Gastrocnemius medialis (tissue), 4 donors: ENCODE measurements at regions not wholly inside any gene's neighbourhood (a gene's known extent, or its start where the extent isn't known, plus 50 kb on each side); places are given as distances from the start of the nearest gene placed in this dataset.
"Not testable (repeated sequence)": the region's sequence is repeated elsewhere in the genome, so short reads cannot be mapped to it uniquely, and the experiment has no call there.

Source experiments
- ATAC-seq, 2 donors: fragments of 150-250 bp; one replicate each; pipeline ENCODE4 v1.9.1; 2016
- DNase-seq, 2 donors: peaks; one replicate each; pipeline ENCODE4 v3.0.0-alpha.2; 2019
- H3K27ac ChIP-seq, 4 donors: fragments of 200-600 bp; sonication (generic); 1 replicate in 1 of 4; 2 replicates in 3 of 4; pipeline ENCODE4 v1.5.1; 2016 to 2018; ENCODE audit warnings: mild to moderate bottlenecking in 2 of 4, moderate library complexity in 1 of 4
- H3K27me3 ChIP-seq, 3 donors: fragments of 200-600 bp; sonication (generic) in 2 of 3; 1 replicate in 1 of 3; 2 replicates in 2 of 3; pipeline versions ENCODE4 v1.5.1 to v1.6.0; 2016 to 2019; ENCODE audit warnings: mild to moderate bottlenecking in 1 of 3, moderate library complexity in 1 of 3
- H3K36me3 ChIP-seq, 2 donors: fragments of 200-600 bp; sonication (generic) in 1 of 2; one replicate each; pipeline ENCODE4 v1.5.1; 2017 to 2018
- H3K4me1 ChIP-seq, 2 donors: fragments of 200-600 bp; sonication (generic) in 1 of 2; one replicate each; pipeline ENCODE4 v1.5.1; 2016 to 2017; ENCODE audit warnings: mild to moderate bottlenecking in 2 of 2
- H3K4me3 ChIP-seq, 4 donors: fragments of 200-600 bp; sonication (generic) in 3 of 4; 1 replicate in 1 of 4; 2 replicates in 3 of 4; pipeline ENCODE4 v1.5.1; 2016 to 2019; ENCODE audit warnings: mild to moderate bottlenecking in 2 of 4
- H3K9me3 ChIP-seq, 3 donors: fragments of 200-600 bp; sonication (generic) in 2 of 3; 1 replicate in 1 of 3; 2 replicates in 2 of 3; pipeline ENCODE4 v1.5.1; 2016 to 2019
- POLR2A ChIP-seq, 2 donors: fragments of 450-650 bp; IDR thresholded peaks; one replicate each; pipeline ENCODE4 v1.6.1; 2017; ENCODE audit warnings: antibody characterized with exemption in 2 of 2, mild to moderate bottlenecking in 2 of 2, moderate library complexity in 2 of 2
- in situ Hi-C, 4 donors: fragments of 200-750 bp; cut with MboI; loops; one replicate each; pipeline versions ENCODE4 v1.15.0 to v1.8.0; 2017; ENCODE audit warnings: low sequenced_read_pairs in 4 of 4
- intact Hi-C: fragments of 100-400 bp; cut with DNase I; formaldehyde crosslinking; loops from one replicate; pipeline ENCODE4 v1.15.1; 2023; ENCODE audit warnings: low total_unique reads
- TF ChIP-seq, protein P1 (sequence below), 5 experiments: fragments of 450-650 bp in 3 of 5; fragments of 200-600 bp in 2 of 5; sonication (generic) in 2 of 5; IDR thresholded peaks in 4 of 5; conservative IDR thresholded peaks in 1 of 5; 1 replicate in 4 of 5; 2 replicates in 1 of 5; pipeline ENCODE4 v1.5.1; 2016 to 2019; ENCODE audit warnings: antibody characterized with exemption in 5 of 5, mild to moderate bottlenecking in 3 of 5, moderate library complexity in 3 of 5

DNA sequence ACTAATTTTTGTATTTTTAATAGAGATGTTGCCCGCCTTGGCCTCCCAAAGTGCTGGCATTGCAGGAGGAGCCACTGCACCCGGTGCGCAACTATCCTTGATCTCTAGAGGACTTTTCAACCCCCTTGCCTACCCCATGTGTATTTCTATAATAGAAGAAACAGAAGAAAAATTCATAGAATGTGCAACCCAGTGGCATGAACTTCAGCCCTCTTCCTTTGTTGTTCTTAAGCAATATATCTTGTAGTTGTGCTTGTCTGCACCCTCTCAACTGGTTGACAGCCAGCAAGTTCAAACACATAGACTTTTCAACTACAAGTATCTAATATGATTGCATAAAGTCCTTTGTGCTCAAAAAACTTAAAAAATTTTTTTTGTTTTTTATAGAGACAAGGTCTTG, 72.3 kb upstream of the NCOA3 start:
- in situ Hi-C loops, result no loop called here
- no peaks in the 10 kb centered on the region for H3K27me3 ChIP-seq
- no peak overlapping the region for H3K4me3 ChIP-seq
- ATAC-seq (no peak), DNase-seq (no peak)
- H3K4me1 ChIP-seq, result no peaks in the 10 kb centered on the region
- intact Hi-C loops, result no loop called here
- H3K9me3 ChIP-seq, result peaks cover 0 to 14% (median 0%) of the 10 kb centered on the region in 3 donors
- no peak overlapping the region for H3K27ac ChIP-seq
- no peak for TF ChIP-seq POLR2A (IDR thresholded peaks at IDR 0.05)
- TF ChIP-seq, protein P1, sequence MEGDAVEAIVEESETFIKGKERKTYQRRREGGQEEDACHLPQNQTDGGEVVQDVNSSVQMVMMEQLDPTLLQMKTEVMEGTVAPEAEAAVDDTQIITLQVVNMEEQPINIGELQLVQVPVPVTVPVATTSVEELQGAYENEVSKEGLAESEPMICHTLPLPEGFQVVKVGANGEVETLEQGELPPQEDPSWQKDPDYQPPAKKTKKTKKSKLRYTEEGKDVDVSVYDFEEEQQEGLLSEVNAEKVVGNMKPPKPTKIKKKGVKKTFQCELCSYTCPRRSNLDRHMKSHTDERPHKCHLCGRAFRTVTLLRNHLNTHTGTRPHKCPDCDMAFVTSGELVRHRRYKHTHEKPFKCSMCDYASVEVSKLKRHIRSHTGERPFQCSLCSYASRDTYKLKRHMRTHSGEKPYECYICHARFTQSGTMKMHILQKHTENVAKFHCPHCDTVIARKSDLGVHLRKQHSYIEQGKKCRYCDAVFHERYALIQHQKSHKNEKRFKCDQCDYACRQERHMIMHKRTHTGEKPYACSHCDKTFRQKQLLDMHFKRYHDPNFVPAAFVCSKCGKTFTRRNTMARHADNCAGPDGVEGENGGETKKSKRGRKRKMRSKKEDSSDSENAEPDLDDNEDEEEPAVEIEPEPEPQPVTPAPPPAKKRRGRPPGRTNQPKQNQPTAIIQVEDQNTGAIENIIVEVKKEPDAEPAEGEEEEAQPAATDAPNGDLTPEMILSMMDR (IDR thresholded peaks at IDR 0.05 in 4 of 5, conservative IDR thresholded peaks at IDR 0.05 in 1 of 5), result no peak
- no peaks in the 10 kb centered on the region for H3K36me3 ChIP-seq

DNA sequence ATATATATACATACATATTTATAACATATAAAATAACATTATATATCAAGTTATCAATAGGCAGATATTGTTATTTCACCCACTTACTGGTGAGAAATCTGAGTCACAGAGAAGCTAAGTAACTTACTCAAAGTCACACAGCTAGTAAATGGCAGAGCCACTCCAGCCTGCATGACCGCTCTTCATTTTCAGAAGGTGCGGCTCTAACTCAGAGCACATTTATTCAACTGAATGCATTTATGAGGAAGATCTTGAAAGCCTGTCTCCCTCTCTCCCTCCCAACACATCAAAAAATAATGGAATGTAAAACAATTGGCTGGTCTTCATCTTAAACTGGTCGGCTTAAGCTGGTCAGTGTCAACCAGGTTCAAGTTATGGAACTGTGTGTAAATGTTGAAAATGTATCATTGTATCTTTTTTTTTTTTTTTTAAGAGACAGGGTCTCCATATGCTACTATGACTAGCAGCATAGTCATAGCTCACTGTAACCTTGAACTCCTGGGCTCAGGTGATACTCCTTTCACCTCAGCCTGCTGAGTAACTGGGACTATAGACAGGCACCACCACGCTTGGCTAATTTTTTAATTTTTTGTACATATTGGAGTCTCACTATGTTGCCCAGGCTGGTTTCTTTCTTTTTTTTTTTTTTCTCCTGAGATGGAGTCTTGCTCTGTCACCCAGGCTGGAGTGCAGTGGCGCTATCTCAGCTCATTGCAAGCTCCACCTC, 70.7 kb upstream of the NCOA3 start:
- ATAC-seq, result no peak
- intact Hi-C loops (no loop called here), in situ Hi-C loops (no loop called here)
- no peaks in the 10 kb centered on the region for H3K27me3 ChIP-seq
- no peak for DNase-seq
- H3K9me3 ChIP-seq, result peaks cover 0 to 14% (median 0%) of the 10 kb centered on the region in 3 donors
- no peaks in the 10 kb centered on the region for H3K4me1 ChIP-seq
- no peak overlapping the region for H3K27ac ChIP-seq
- no peak overlapping the region for H3K4me3 ChIP-seq
- TF ChIP-seq POLR2A (IDR thresholded peaks at IDR 0.05), result no peak
- TF ChIP-seq, protein P1 (IDR thresholded peaks at IDR 0.05 in 4 of 5, conservative IDR thresholded peaks at IDR 0.05 in 1 of 5), result no peak
- H3K36me3 ChIP-seq, result no peaks in the 10 kb centered on the region

DNA sequence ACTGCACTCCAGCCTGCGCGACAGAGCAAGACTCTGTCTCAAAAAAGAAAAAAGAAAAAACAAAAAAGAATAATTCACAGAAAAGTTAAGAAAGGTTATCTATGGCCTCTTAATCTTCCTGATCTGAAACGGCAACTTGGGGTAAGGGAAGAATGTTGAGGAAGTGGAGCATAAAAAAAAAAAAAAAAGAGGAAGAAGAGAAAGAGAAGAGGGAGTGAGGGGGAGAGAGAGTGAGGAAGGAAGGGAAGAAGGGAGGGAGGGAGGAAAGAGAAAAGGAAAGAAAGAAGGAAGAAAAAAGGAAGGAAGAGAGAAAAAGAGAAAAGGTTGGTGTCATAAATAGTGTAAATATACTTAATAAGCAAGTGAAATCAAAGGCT, 68.9 kb upstream of the NCOA3 start:
- in situ Hi-C loops, result no loop called here
- ATAC-seq, result no peak
- Histone ChIP-seq H3K36me3 (no peaks in the 10 kb centered on the region), H3K9me3 (no peaks in the 10 kb centered on the region), H3K4me1 (no peaks in the 10 kb centered on the region), H3K27me3 (no peaks in the 10 kb centered on the region), H3K4me3 (no peak overlapping the region), H3K27ac (no peak overlapping the region)
- intact Hi-C loops, result no loop called here
- DNase-seq, result no peak
- TF ChIP-seq POLR2A (IDR thresholded peaks at IDR 0.05), result no peak
- TF ChIP-seq, protein P1 (IDR thresholded peaks at IDR 0.05 in 4 of 5, conservative IDR thresholded peaks at IDR 0.05 in 1 of 5), result no peak

DNA sequence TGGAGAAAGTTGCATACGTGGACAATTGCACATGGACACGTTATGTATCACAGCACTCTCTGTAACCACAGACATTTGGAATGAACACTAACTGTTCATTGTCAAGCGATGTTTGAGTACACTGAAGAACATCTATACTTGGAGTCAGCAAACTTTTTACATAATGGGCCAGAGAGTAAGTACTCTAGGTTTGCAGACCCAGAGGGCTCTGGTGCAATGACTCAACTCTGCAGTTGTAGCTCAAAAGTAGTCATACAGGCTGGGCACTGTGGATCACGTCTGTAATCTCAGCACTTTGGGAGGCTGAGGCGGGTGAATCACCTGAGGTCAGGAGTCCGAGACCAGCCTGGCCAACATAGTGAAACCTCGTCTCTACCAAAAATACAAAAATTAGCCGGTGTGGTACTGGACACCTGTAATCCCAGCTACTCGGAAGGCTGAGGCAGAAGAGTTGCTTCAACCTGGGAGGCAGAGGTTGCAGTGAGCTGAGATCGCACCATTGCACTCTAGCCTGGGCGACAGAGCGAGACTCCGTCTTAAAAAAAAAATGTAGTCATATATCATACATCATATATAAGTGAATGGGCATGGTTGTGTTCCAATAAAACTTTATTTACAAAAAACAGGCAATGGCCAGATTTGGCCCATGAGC, 67.4 kb upstream of the NCOA3 start:
- intact Hi-C loops, H3K4me3 ChIP-seq, H3K27ac ChIP-seq, in situ Hi-C loops, H3K36me3 ChIP-seq, DNase-seq, H3K9me3 ChIP-seq, H3K27me3 ChIP-seq, H3K4me1 ChIP-seq: not testable (repeated sequence)
- ATAC-seq, result peak in 1 of 2 donors; percentile 48

DNA sequence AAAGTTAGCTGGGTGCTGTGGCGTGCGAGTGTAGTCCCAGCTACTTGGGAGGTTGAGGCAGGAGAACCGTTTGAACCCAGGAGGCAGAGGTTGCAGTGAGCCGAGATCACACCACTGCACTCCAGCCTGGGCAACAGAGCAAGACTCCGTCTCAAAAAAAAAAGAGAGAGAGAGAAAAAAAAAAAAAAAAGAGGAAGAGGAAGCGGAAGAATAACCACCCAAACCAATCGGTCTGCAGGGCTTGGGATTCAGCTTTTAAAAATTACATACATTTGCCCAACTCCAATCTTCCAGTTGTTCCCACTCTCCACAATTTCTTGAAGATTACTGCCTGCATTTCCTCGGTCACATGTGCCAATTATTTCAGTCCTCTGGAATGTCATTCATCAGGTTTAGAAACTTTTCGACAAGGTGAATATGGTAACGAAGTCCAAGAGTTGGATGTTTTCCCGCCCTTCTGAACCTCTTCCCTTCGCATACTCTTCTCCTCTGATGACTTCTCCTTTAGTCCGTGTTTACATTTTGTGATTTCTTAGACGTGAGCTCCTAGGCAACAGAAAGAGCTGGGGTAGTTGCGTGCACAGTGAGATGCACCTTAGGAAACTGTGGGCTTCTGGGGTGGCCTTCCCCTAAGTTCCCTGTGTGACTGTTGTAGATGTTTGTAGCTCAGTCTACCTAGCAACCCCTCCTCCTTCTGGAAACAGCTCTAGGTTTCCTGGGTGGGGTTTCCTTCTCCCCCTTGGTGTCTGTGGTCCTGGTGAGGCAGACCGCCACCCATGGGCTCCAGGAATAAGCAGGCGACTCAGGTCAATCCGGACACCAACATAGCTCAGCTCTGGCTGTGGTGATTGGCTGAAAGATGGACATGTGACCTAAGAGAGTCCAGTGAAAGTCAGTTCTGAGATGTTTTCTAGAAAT, 63.0 kb upstream of the NCOA3 start:
- TF ChIP-seq, protein P1 (IDR thresholded peaks at IDR 0.05 in 4 of 5, conservative IDR thresholded peaks at IDR 0.05 in 1 of 5), result no peak
- TF ChIP-seq POLR2A (IDR thresholded peaks at IDR 0.05), result no peak
- in situ Hi-C loops, result no loop called here
- Histone ChIP-seq H3K27ac (no peak overlapping the region), H3K36me3 (no peaks in the 10 kb centered on the region), H3K9me3 (no peaks in the 10 kb centered on the region), H3K27me3 (no peaks in the 10 kb centered on the region), H3K4me3 (no peak overlapping the region), H3K4me1 (no peaks in the 10 kb centered on the region)
- ATAC-seq, result peak in 1 of 2 donors; percentile 18
- intact Hi-C loops, result no loop called here
- DNase-seq, result no peak
